Stimulated activated naive B cell treated with anti-CD40 and anti-IgM and Interleukin-4, amounts not matched to agents 10 μg/mL and 1 μg/mL and 100 μg/mL, for 72 hours (primary cell): ENCODE measurements at regions not wholly inside any gene's neighbourhood (a gene's known extent, or its start where the extent isn't known, plus 50 kb on each side); places are given as distances from the start of the nearest gene placed in this dataset.
"Not testable (repeated sequence)": the region's sequence is repeated elsewhere in the genome, so short reads cannot be mapped to it uniquely, and the experiment has no call there.

Experiments
- ATAC-seq, 2 donors: fragments of 150-1000 bp; cut with Tn5 transposase; replicated peaks; 2 replicates each; pipeline ENCODE4 v1.10.0; 2021; ENCODE audit warnings: moderate library complexity in 1 of 2
- DNase-seq: peaks from one replicate; pipeline ENCODE4 v3.0.0; 2021
- H3K27ac Mint-ChIP-seq: one replicate; pipeline ENCODE4 v1.8.0; 2022; ENCODE audit warnings: mild to moderate bottlenecking, mixed read lengths
- H3K27me3 Mint-ChIP-seq, 2 donors: one replicate each; pipeline ENCODE4 v1.8.0; 2022; ENCODE audit warnings: mixed read lengths in 2 of 2
- H3K36me3 Mint-ChIP-seq, 2 donors: one replicate each; pipeline ENCODE4 v1.8.0; 2022; ENCODE audit warnings: mixed read lengths in 2 of 2, mild to moderate bottlenecking in 1 of 2
- H3K4me1 Mint-ChIP-seq, 2 donors: one replicate each; pipeline ENCODE4 v1.8.0; 2022; ENCODE audit warnings: mixed read lengths in 2 of 2, mild to moderate bottlenecking in 1 of 2
- H3K4me3 Mint-ChIP-seq, 2 donors: one replicate each; pipeline ENCODE4 v1.8.0; 2022; ENCODE audit warnings: mild to moderate bottlenecking in 2 of 2, mixed read lengths in 2 of 2, moderate library complexity in 1 of 2
- H3K9me3 Mint-ChIP-seq, 2 donors: one replicate each; pipeline ENCODE4 v1.8.0; 2022; ENCODE audit warnings: mixed read lengths in 2 of 2, mild to moderate bottlenecking in 1 of 2

DNA sequence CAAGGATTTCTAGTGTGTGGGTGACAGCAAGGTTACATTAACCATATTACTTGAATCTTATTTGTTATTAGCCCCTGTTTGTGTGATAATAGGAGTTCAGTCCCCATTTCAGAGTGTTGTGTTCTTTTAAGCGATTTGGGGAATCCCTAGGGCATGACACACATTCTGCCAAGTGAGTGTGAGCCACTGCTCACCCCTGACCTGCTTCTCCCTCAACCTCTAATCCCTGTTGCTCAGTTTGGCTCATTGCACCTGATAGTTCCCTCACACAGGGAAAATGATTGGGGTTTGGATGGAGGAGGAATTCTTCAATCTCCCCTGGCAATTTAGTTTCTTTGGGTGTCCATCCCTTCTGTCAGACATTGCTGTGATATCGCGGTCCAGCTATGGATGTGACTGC is 149.2 kb downstream of the DMRTA1 start:
- no peaks in the 10 kb centered on the region for H3K36me3 Mint-ChIP-seq
- ATAC-seq (no peak), DNase-seq (no peak)
- no peaks in the 10 kb centered on the region for H3K4me1 Mint-ChIP-seq
- no peaks in the 10 kb centered on the region for H3K9me3 Mint-ChIP-seq
- H3K27ac Mint-ChIP-seq = no peak overlapping the region
- no peaks in the 10 kb centered on the region for H3K27me3 Mint-ChIP-seq
- H3K4me3 Mint-ChIP-seq = no peak overlapping the region

DNA sequence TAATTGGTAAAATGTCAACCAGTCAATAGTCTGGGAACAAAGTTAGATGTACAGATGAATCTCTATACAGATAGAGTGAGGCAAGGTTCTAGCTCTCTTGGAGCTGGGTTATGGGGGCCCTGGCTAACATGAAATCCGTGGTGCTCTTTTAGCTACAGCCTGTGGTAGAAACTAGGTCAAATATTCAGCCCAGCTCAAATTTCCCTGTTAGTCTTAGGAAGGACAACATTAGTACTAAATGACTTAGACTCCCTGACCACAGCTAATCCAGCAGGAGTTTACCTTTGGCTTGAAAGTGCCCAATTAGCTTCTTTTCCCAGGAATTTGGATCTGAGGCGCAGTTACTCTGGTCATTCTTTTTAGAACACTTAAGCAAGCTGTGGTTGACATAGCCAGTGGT is 170.5 kb downstream of the DMRTA1 start:
- H3K9me3 Mint-ChIP-seq = peaks cover 5% of the 10 kb centered on the region in 2 donors
- H3K27me3 Mint-ChIP-seq = no peaks in the 10 kb centered on the region
- H3K4me1 Mint-ChIP-seq = no peaks in the 10 kb centered on the region
- ATAC-seq (no peak), DNase-seq (no peak)
- no peak overlapping the region for H3K4me3 Mint-ChIP-seq
- H3K36me3 Mint-ChIP-seq = no peaks in the 10 kb centered on the region
- no peak overlapping the region for H3K27ac Mint-ChIP-seq

DNA sequence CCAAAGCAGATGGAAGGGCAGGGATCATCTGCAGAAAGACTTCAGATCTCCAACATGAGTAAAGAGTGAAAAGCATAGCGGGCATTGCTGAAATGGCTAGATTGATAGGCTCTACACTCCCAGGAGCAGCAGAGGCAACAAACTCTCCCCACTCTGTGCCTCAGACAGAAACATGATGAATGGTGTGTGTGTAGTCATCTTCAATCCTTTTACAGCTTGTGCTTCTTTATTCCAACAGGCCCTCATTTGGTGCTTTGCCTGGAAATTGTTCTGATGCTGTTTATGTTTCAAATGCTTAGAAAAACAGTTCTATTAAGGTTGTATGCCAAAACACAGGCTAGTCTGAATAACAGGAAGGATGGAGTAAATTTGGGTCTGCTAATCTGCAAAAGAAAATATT is 176.2 kb downstream of the DMRTA1 start:
- DNase-seq (no peak), ATAC-seq (no peak)
- H3K4me3 Mint-ChIP-seq = no peak overlapping the region
- no peaks in the 10 kb centered on the region for H3K36me3 Mint-ChIP-seq
- H3K9me3 Mint-ChIP-seq = peaks cover 3 to 4% of the 10 kb centered on the region in 2 donors
- no peak overlapping the region for H3K27ac Mint-ChIP-seq
- H3K4me1 Mint-ChIP-seq = no peaks in the 10 kb centered on the region
- no peaks in the 10 kb centered on the region for H3K27me3 Mint-ChIP-seq

DNA sequence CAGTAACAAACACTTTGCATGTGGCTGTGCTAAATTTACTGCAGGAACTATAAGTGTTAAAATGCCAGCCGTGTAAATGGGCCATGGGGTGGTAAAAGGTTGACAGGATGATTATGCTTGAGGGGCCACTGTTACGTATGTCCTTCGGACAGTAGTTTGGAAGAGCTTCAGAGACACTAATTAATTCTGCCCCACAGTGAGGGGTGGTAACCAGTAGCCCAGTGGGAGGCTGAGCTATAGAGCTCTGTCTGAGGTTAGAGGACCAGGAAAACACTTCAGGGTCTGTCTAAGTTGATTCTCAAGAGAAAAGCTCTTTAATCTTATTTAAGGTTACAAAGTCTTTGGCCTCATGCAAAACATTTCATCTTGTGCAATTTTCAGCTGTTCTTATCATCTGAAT is 176.6 kb downstream of the DMRTA1 start:
- Mint-ChIP-seq H3K27ac (no peak overlapping the region), H3K36me3 (no peaks in the 10 kb centered on the region), H3K4me1 (no peaks in the 10 kb centered on the region), H3K4me3 (no peak overlapping the region), H3K9me3 (peaks cover 3 to 4% of the 10 kb centered on the region in 2 donors), H3K27me3 (no peaks in the 10 kb centered on the region)
- DNase-seq = no peak
- no peak for ATAC-seq

DNA sequence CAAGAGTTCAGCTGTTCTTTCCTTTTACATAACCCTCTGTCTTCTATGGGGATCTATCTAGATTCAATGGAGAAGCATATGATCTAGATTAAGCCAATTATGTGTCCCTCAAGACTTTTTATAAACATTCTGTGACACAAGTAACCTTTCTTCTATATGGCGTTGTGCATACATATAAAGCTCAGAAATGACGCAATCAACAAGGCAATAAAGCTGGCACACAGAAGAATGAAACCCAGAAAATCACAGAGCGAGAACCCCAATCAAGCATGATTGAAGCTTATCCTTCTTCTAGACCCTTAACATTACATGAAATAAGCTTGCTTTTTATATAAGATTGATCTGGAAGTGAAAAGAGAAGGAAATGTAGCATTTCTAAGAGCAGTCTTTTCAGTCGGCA is 178.9 kb downstream of the DMRTA1 start:
- Mint-ChIP-seq H3K27ac (no peak overlapping the region), H3K9me3 (peaks cover 4 to 5% of the 10 kb centered on the region in 2 donors), H3K4me1 (no peaks in the 10 kb centered on the region), H3K27me3 (no peaks in the 10 kb centered on the region), H3K36me3 (no peaks in the 10 kb centered on the region), H3K4me3 (no peak overlapping the region)
- ATAC-seq (no peak), DNase-seq (no peak)

DNA sequence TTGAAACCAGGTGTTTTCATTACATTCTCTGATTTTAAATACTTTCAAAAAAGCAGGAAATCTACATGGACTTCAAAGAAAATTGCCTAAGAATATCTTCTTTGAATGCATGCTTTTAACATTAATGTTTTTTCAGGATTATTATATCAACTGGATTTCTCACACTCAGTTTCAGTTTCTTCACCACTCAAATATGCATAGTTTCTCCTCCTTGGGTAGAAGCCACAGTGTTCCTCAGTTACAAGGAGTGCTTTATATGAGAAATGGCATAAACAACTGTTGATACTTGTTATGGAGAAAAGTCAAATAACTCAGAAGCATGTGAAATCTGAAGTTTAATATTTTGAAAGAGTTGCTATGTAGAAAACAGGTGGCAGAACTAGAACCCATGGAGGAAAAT is 196.9 kb downstream of the DMRTA1 start:
- no peaks in the 10 kb centered on the region for H3K27me3 Mint-ChIP-seq
- no peaks in the 10 kb centered on the region for H3K9me3 Mint-ChIP-seq
- no peaks in the 10 kb centered on the region for H3K36me3 Mint-ChIP-seq
- ATAC-seq (no peak), DNase-seq (no peak)
- no peak overlapping the region for H3K4me3 Mint-ChIP-seq
- no peaks in the 10 kb centered on the region for H3K4me1 Mint-ChIP-seq
- no peak overlapping the region for H3K27ac Mint-ChIP-seq

DNA sequence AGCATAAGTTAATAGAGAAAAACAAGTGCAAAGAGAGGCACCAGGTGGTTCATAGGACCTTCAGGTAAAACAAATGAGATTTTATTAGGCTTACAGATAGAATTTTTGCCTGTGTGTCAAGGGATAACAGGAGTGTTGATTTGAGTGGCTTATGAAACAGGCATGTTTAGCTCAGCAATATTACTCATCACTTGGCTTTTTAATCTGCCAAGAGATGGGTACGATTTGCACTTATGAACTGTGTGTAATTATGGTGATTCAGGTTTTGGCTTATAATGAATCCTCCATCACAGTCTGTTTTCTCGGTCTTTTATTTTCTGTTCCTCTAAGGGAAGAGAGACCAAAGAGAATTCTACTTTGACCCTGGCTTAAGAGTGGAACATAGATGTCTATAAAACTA is 199.3 kb downstream of the DMRTA1 start:
- no peaks in the 10 kb centered on the region for H3K27me3 Mint-ChIP-seq
- H3K4me1 Mint-ChIP-seq = no peaks in the 10 kb centered on the region
- ATAC-seq (no peak), DNase-seq (no peak)
- no peaks in the 10 kb centered on the region for H3K36me3 Mint-ChIP-seq
- H3K27ac Mint-ChIP-seq = no peak overlapping the region
- no peaks in the 10 kb centered on the region for H3K9me3 Mint-ChIP-seq
- no peak overlapping the region for H3K4me3 Mint-ChIP-seq

DNA sequence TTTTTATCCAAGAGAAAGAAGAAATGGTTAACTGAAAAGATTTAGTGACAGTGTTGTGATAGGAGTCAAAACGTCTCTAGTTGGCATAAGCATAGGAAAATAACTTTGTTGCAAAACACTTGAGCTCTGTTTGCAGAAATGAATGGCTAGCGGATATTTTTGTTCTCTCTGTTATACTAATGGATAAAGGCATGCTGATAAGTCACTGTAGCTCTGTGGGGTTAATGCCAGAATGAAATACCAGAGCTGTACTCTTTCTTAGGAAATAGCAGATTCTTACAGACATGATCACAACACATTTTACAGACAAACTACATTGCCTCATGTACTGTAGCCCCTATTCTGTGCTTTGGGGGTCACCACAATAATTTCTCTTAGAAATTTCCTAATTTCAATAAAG is 202.8 kb downstream of the DMRTA1 start:
- no peak overlapping the region for H3K27ac Mint-ChIP-seq

DNA sequence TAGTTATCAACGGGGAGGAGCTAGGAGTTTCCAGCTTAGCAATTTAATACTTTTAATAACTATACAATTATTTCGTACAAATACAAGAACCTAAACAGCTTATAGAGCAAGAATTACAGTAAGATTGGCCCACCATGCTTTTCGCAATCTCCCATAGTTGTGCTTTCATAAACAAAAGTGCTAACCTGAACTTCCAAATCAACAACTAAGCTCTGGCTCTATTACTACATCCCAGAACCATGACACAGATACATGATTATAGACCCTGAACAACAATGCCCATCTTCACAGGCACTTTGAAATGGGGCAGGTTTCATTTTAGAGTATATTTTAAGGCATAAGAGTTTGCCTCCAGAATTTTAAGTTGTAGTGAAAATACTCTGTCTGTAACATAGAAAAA is 203.5 kb downstream of the DMRTA1 start:
- no peak for DNase-seq
- H3K36me3 Mint-ChIP-seq = no peaks in the 10 kb centered on the region
- no peaks in the 10 kb centered on the region for H3K9me3 Mint-ChIP-seq
- no peak overlapping the region for H3K27ac Mint-ChIP-seq
- no peaks in the 10 kb centered on the region for H3K4me1 Mint-ChIP-seq
- H3K4me3 Mint-ChIP-seq = no peak overlapping the region
- no peaks in the 10 kb centered on the region for H3K27me3 Mint-ChIP-seq
- ATAC-seq = no peak

More for the DNA sequence above, 202.8 kb downstream of the DMRTA1 start:
- ATAC-seq (no peak), DNase-seq (no peak)
- Mint-ChIP-seq H3K27me3 (no peaks in the 10 kb centered on the region), H3K4me3 (no peak overlapping the region), H3K9me3 (no peaks in the 10 kb centered on the region), H3K4me1 (no peaks in the 10 kb centered on the region), H3K36me3 (no peaks in the 10 kb centered on the region)

DNA sequence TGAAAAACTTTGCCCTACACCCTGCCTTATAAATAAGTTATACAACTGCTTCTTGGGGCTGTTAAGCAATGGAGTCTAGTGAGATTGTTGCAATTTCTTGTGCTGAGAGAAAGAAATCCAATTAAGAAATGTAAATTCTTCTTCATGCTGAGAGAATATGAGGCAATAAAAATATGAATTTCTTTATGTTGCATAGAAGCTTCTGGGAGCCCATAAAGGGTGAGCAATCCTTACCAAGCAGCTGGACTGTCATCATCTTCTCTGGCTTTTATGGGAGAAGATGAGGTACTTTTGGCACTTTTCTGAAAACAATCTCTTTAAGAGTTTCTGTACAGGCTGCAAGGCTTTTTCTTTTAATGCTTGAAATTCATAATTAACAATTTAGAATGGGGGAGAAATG is 204.3 kb downstream of the DMRTA1 start:
- Mint-ChIP-seq H3K36me3 (no peaks in the 10 kb centered on the region), H3K27me3 (no peaks in the 10 kb centered on the region), H3K4me1 (no peaks in the 10 kb centered on the region), H3K9me3 (no peaks in the 10 kb centered on the region), H3K27ac (no peak overlapping the region), H3K4me3 (no peak overlapping the region)
- DNase-seq (no peak), ATAC-seq (no peak)

DNA sequence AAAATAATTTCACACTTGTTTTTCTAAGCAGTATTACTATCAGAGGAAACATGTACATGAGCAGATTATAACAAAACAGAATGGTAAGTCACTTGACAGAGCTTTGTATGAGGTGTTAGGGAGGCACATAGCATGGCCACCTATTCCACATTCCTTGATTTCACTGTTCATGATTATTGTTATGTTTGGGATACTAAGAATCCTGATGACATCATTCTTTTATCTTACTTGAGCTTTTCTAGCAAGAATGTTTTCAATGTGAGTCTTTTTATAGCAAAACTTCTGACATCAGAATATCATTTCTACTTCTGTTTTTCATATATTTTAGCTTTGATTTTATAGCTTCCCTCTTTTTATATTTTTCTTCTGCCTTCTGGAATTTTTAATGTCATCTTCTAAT is 208.2 kb downstream of the DMRTA1 start:
- H3K27me3 Mint-ChIP-seq = no peaks in the 10 kb centered on the region
- DNase-seq (no peak), ATAC-seq (no peak)
- no peaks in the 10 kb centered on the region for H3K4me1 Mint-ChIP-seq
- H3K27ac Mint-ChIP-seq = no peak overlapping the region
- H3K36me3 Mint-ChIP-seq = no peaks in the 10 kb centered on the region
- no peaks in the 10 kb centered on the region for H3K9me3 Mint-ChIP-seq
- H3K4me3 Mint-ChIP-seq = no peak overlapping the region

DNA sequence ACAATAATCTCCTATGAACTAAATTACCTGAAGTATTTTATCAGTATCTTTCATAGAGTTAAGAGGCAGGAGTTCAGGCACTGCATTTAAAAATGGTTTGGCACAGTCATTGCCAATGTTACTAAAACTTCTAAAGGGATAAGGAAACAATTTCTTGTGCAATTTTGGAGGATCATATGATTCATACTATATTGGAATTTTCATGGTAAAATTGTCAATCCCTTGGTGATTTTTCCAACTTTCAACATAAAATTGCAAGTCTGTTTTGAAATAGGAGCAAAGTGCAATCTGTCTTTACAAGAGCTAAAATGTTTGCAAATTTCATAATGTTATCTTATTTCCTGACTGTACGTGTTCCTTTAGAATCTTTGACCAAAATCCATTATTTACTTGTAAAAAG is 211.1 kb downstream of the DMRTA1 start:
- no peak overlapping the region for H3K27ac Mint-ChIP-seq
- no peak for ATAC-seq
- no peak overlapping the region for H3K4me3 Mint-ChIP-seq
- DNase-seq = no peak
- H3K27me3 Mint-ChIP-seq = no peaks in the 10 kb centered on the region
- no peaks in the 10 kb centered on the region for H3K4me1 Mint-ChIP-seq
- no peaks in the 10 kb centered on the region for H3K36me3 Mint-ChIP-seq
- H3K9me3 Mint-ChIP-seq = peaks cover 0 to 2% of the 10 kb centered on the region in 2 donors

DNA sequence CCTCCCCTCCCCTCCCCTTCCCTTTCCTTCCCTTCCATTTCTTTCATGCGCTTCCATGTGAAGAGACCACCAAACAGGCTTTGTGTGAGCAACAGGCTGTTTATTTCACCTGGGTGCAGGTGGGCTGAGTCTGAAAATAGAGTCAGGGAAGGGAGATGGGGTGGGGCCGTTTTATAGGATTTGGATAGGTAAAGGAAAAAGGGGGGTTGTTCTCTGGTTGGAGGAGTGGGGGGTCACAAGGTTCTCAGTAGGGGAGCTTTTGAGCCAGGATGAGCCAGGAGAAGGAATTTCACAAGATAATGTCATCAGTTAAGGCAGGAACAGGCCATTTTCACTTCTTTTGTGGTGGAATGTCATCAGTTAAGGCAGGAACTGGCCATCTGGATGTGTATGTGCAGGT is 211.9 kb downstream of the DMRTA1 start:
- not testable (repeated sequence) for H3K4me3 Mint-ChIP-seq, ATAC-seq, H3K27me3 Mint-ChIP-seq, H3K36me3 Mint-ChIP-seq, H3K27ac Mint-ChIP-seq, DNase-seq, H3K9me3 Mint-ChIP-seq, H3K4me1 Mint-ChIP-seq

DNA sequence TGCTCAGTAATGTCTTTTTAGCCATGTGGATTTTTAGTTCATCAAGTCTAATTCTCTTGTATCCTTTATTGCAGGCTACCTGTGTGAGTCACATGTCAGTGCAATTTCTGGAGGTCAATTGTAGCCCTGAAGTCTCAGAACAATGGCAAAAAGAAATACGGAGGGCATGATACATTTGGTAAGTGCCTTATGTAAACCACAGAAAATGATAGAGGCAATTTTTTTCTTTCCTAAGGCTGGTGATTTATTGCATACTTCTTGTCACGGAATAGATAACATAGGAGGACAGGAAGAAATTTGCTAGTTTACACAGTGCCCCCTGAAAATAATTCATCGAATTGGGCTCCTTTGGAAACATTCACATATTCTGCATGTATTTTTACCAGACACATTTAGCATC is 235.9 kb downstream of the DMRTA1 start:
- H3K4me3 Mint-ChIP-seq = no peak overlapping the region
- no peak overlapping the region for H3K27ac Mint-ChIP-seq
- no peaks in the 10 kb centered on the region for H3K36me3 Mint-ChIP-seq
- H3K4me1 Mint-ChIP-seq = no peaks in the 10 kb centered on the region
- H3K27me3 Mint-ChIP-seq = no peaks in the 10 kb centered on the region
- no peak for DNase-seq
- no peak for ATAC-seq
- no peaks in the 10 kb centered on the region for H3K9me3 Mint-ChIP-seq

DNA sequence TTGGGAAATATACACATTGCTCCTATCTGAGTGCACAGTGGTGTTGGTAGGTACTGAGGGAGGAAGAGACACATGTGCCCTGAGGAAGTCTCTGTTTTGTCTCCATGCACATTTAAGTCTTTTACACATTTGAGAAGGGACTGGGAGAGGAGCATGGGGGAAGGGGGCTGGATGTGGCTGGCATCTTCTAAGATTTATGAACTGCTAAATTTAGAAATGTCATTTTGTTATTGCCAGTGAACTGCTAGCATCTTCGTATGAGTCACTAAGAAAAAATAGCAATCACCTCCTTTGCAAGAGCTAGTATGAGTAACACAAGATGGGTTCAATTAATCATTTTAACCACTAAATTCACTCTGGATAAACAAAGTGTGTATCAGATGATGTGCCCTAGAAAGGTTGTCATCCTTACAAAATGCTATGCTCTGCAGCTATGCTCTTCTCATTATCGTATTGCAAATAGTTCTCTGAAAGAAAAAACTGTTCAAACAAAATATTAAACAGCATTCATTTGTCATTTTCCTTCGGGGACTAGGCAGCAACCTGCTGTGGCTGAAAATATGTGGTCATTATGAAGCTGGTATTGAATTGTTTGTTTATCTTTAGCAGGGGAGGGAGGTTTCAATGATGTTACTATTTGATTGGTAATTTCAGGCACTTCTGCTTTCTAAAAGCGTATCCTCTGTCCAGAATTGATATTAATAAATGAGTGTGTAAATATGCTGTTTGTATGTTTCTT is 236.5 kb downstream of the DMRTA1 start:
- Mint-ChIP-seq H3K4me1 (no peaks in the 10 kb centered on the region), H3K27ac (no peak overlapping the region), H3K9me3 (no peaks in the 10 kb centered on the region), H3K36me3 (no peaks in the 10 kb centered on the region), H3K4me3 (no peak overlapping the region), H3K27me3 (no peaks in the 10 kb centered on the region)
- DNase-seq = no peak
- ATAC-seq = no peak

DNA sequence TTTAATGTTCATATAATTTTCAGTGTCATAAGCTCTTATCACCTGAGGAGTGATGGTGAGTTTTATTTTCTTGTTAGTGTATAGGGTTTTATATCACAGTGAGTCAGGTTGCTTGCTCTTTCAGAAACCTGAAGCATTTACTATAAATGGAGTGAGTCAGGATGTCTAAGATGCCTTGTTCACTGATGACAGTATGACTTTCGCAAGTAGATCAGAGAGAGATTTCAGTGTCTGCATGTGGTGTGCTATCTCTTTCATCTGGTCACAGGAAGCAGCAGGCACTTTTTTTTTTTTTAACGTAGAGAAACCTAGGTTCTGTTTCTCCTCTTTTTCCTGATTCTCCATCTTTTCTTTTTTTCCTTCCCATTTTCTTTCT is 237.1 kb downstream of the DMRTA1 start:
- no peak overlapping the region for H3K4me3 Mint-ChIP-seq
- DNase-seq = no peak
- no peaks in the 10 kb centered on the region for H3K36me3 Mint-ChIP-seq
- no peak for ATAC-seq
- H3K27me3 Mint-ChIP-seq = no peaks in the 10 kb centered on the region
- H3K9me3 Mint-ChIP-seq = no peaks in the 10 kb centered on the region
- H3K27ac Mint-ChIP-seq = no peak overlapping the region
- H3K4me1 Mint-ChIP-seq = no peaks in the 10 kb centered on the region
